ENCODE measurements at regions not wholly inside any gene's neighbourhood (a gene's known extent, or its start where the extent isn't known, plus 50 kb on each side); places are given as distances from the start of the nearest gene placed in this dataset.

- dilution Hi-C loops (cut with MboI; ENCODE audit: extremely low pct_ligation_motif_present, low sequenced_read_pairs) (no loop called here), intact Hi-C loops (cut with micrococcal nuclease) (no loop called here)
- no peak overlapping the region for H3K9ac ChIP-seq (replicated peaks; ENCODE audit: extremely low read depth, insufficient read depth, low read length)
- DNase-seq (ENCODE audit: low read depth, low spot score), result no peak
- TF ChIP-seq JUN (IDR thresholded peaks at IDR 0.05; ENCODE audit: borderline replicate concordance, insufficient read depth, insufficient read length, low read depth) (no peak), MAX (IDR thresholded peaks at IDR 0.05; ENCODE audit: insufficient read depth, insufficient read length) (no peak)
- ChIA-PET POLR2A (no interaction called here), CTCF (interaction anchor here (1.1 to 1.5 kb wide), 2 partner anchors 10 to 14 kb away, joined by 3 read pairs; no protein-coding TSS in a partner anchor)
- FAIRE-seq, result no peak
- no peaks in the 10 kb centered on the region for H3K9me3 ChIP-seq (replicated peaks; ENCODE audit: control insufficient read depth, insufficient read depth, low read length)
- no peaks in the 10 kb centered on the region for H3K36me3 ChIP-seq (ENCODE audit: control insufficient read depth in 2 of 2, extremely low read depth in 1 of 2, insufficient read depth in 2 of 2, low read length in 2 of 2)
- H3K9me1 ChIP-seq (replicated peaks; ENCODE audit: control insufficient read depth, extremely low read depth, insufficient read depth, low read length), result no peaks in the 10 kb centered on the region
- H4K20me1 ChIP-seq (replicated peaks; ENCODE audit: control insufficient read depth, extremely low read depth, insufficient read depth, low read length), result no peaks in the 10 kb centered on the region
- no peak overlapping the region for H3K27ac ChIP-seq (ENCODE audit: insufficient read depth, low read depth, low read length)
- no peaks in the 10 kb centered on the region for H3K4me1 ChIP-seq (ENCODE audit: control insufficient read depth, extremely low read depth, insufficient read depth, low read length)
- peaks cover 2% of the 10 kb centered on the region for H3K79me2 ChIP-seq (ENCODE audit: control insufficient read depth, insufficient read depth, low read length)
- H3K27me3 ChIP-seq (ENCODE audit: control insufficient read depth in 2 of 2, insufficient read depth in 2 of 2, low read length in 2 of 2), result no peaks in the 10 kb centered on the region
- H2AFZ ChIP-seq (ENCODE audit: low read depth, low read length), result no peak overlapping the region
- H3K4me2 ChIP-seq (ENCODE audit: insufficient read depth, low read length), result no peak overlapping the region
- no TSS peak for BruUV-seq (replicated peaks)
- H3K4me3 ChIP-seq (replicated peaks in 1 of 3; ENCODE audit: insufficient read depth in 1 of 3, low read depth in 1 of 3, low read length in 3 of 3), result no peak overlapping the region
Observed at GRCh38 chr5:124671193-124671592, 75.2 kb downstream of the ZNF608 start.

- Histone ChIP-seq H3K9ac (replicated peaks; ENCODE audit: extremely low read depth, insufficient read depth, low read length) (no peak overlapping the region), H4K20me1 (replicated peaks; ENCODE audit: control insufficient read depth, extremely low read depth, insufficient read depth, low read length) (no peaks in the 10 kb centered on the region), H3K27ac (ENCODE audit: insufficient read depth, low read depth, low read length) (no peak overlapping the region), H3K4me3 (replicated peaks in 1 of 3; ENCODE audit: insufficient read depth in 1 of 3, low read depth in 1 of 3, low read length in 3 of 3) (no peak overlapping the region), H3K79me2 (ENCODE audit: control insufficient read depth, insufficient read depth, low read length) (peaks cover 2% of the 10 kb centered on the region), H3K9me1 (replicated peaks; ENCODE audit: control insufficient read depth, extremely low read depth, insufficient read depth, low read length) (no peaks in the 10 kb centered on the region), H3K27me3 (ENCODE audit: control insufficient read depth in 2 of 2, insufficient read depth in 2 of 2, low read length in 2 of 2) (no peaks in the 10 kb centered on the region), H2AFZ (ENCODE audit: low read depth, low read length) (no peak overlapping the region), H3K36me3 (ENCODE audit: control insufficient read depth in 2 of 2, extremely low read depth in 1 of 2, insufficient read depth in 2 of 2, low read length in 2 of 2) (no peaks in the 10 kb centered on the region), H3K9me3 (replicated peaks; ENCODE audit: control insufficient read depth, insufficient read depth, low read length) (no peaks in the 10 kb centered on the region), H3K4me2 (ENCODE audit: insufficient read depth, low read length) (no peak overlapping the region), H3K4me1 (ENCODE audit: control insufficient read depth, extremely low read depth, insufficient read depth, low read length) (no peaks in the 10 kb centered on the region)
- TF ChIP-seq MYC (IDR thresholded peaks at IDR 0.05; ENCODE audit: low read depth, low read length), result no peak
- no TSS peak for BruUV-seq (replicated peaks)
- dilution Hi-C loops (cut with MboI; ENCODE audit: extremely low pct_ligation_motif_present, low sequenced_read_pairs), result no loop called here
- DNase-seq (ENCODE audit: low read depth, low spot score) (no peak), FAIRE-seq (no peak)
- intact Hi-C loops (cut with micrococcal nuclease), result no loop called here
- ChIA-PET CTCF (interaction anchor here (1.1 to 1.5 kb wide), 4 partner anchors 10 to 20 kb away, joined by 3 read pairs; no protein-coding TSS in a partner anchor), POLR2A (no interaction called here)
Observed at GRCh38 chr5:124670722-124671184, 75.7 kb downstream of the ZNF608 start.

All from endothelial cell of umbilical vein (primary cell).